Fibroblast of mammary gland (primary cell): ENCODE measurements at regions not wholly inside any gene's neighbourhood (a gene's known extent, or its start where the extent isn't known, plus 50 kb on each side); places are given as distances from the start of the nearest gene placed in this dataset.

Experiments used
- DNase-seq: peaks from one replicate; pipeline ENCODE4 v3.0.0-alpha.2; 2010; ENCODE audit warnings: low read depth
- H3K4me3 ChIP-seq: 2 replicates; pipeline ENCODE4 v1.5.1; 2011; ENCODE audit warnings: low read depth, mild to moderate bottlenecking, low read length, moderate library complexity; ENCODE audit not compliant: control insufficient read depth
- CTCF ChIP-seq: conservative IDR thresholded peaks from 2 replicates; pipeline ENCODE4 v1.5.1; 2011; ENCODE audit warnings: low read depth, low read length, inconsistent platforms; ENCODE audit not compliant: control insufficient read depth, insufficient read depth

GRCh38 chr19:30160426-30160825 lies 211.8 kb upstream of the ZNF536 start:
- DNase-seq: no peak
- H3K4me3 ChIP-seq: no peak overlapping the region
- no peak for TF ChIP-seq CTCF

GRCh38 chr19:30161021-30161655 lies 211.0 kb upstream of the ZNF536 start:
- no peak overlapping the region for H3K4me3 ChIP-seq
- TF ChIP-seq CTCF: no peak
- no peak for DNase-seq

- no peak for TF ChIP-seq CTCF
- no peak for DNase-seq
- H3K4me3 ChIP-seq: no peak overlapping the region
Measured at GRCh38 chr19:30161770-30162169, 210.4 kb upstream of the ZNF536 start.

- TF ChIP-seq CTCF: no peak
- H3K4me3 ChIP-seq: no peak overlapping the region
- no peak for DNase-seq
Measured at GRCh38 chr19:30162718-30163117, 209.5 kb upstream of the ZNF536 start.

GRCh38 chr19:30163663-30164062 lies 208.5 kb upstream of the ZNF536 start:
- no peak for TF ChIP-seq CTCF
- H3K4me3 ChIP-seq: no peak overlapping the region
- no peak for DNase-seq

GRCh38 chr19:30165228-30165813 lies 206.9 kb upstream of the ZNF536 start:
- no peak for TF ChIP-seq CTCF
- DNase-seq: no peak
- H3K4me3 ChIP-seq: no peak overlapping the region

- H3K4me3 ChIP-seq: no peak overlapping the region
- no peak for DNase-seq
- TF ChIP-seq CTCF: no peak
Measured at GRCh38 chr19:30167206-30167868, 204.8 kb upstream of the ZNF536 start.
